ENCODE measurements at regions not wholly inside any gene's neighbourhood (a gene's known extent, or its start where the extent isn't known, plus 50 kb on each side); places are given as distances from the start of the nearest gene placed in this dataset.

- no peak overlapping the region for H3K9ac ChIP-seq (ENCODE audit: low read length)
- no peaks in the 10 kb centered on the region for H3F3A ChIP-seq (ENCODE audit: insufficient read depth, low read length)
- H3K4me2 ChIP-seq (ENCODE audit: low read length): no peak overlapping the region
- TF ChIP-seq CTCF (IDR thresholded peaks at IDR 0.05; ENCODE audit: low read length) (no peak), EZH2 (IDR thresholded peaks at IDR 0.05; ENCODE audit: borderline replicate concordance, low read length) (no peak)
- H3K27ac ChIP-seq (ENCODE audit: low read depth, low read length, poor library complexity, severe bottlenecking): no peak overlapping the region
- H3K9me3 ChIP-seq (ENCODE audit: low read length): no peaks in the 10 kb centered on the region
- H4K20me1 ChIP-seq (ENCODE audit: insufficient read depth, low read length): no peaks in the 10 kb centered on the region
- no peaks in the 10 kb centered on the region for H3K36me3 ChIP-seq (ENCODE audit: insufficient read depth, low read length)
- H3K4me3 ChIP-seq (ENCODE audit: low read depth, low read length, poor library complexity, severe bottlenecking): no peak overlapping the region
- no peaks in the 10 kb centered on the region for H3K79me2 ChIP-seq (ENCODE audit: insufficient read depth, low read length)
- 0 out of 2 replicates have a peak, but pooled peaks cover 5% of the 10 kb centered on the region for H3K27me3 ChIP-seq (ENCODE audit: insufficient read depth, low read length)
- no peaks in the 10 kb centered on the region for H3K4me1 ChIP-seq (ENCODE audit: insufficient read depth, low read length, severe bottlenecking)
- no peaks in the 10 kb centered on the region for H3K9me2 ChIP-seq (ENCODE audit: low read depth, low read length)
- H2AFZ ChIP-seq (ENCODE audit: low read length): no peak overlapping the region
Measured at GRCh38 chr2:38450509-38450908, 73.4 kb upstream of the ATL2 start.

- Histone ChIP-seq H3K27ac (ENCODE audit: low read depth, low read length, poor library complexity, severe bottlenecking) (no peak overlapping the region), H3K79me2 (ENCODE audit: insufficient read depth, low read length) (no peaks in the 10 kb centered on the region), H3K4me1 (ENCODE audit: insufficient read depth, low read length, severe bottlenecking) (no peaks in the 10 kb centered on the region)
Measured at GRCh38 chr2:38448692-38449410, 71.8 kb upstream of the ATL2 start.

GRCh38 chr2:38446906-38447561 is 70.0 kb upstream of the ATL2 start:
- Histone ChIP-seq H3K4me3 (ENCODE audit: low read depth, low read length, poor library complexity, severe bottlenecking) (no peak overlapping the region), H3K4me2 (ENCODE audit: low read length) (no peak overlapping the region), H2AFZ (ENCODE audit: low read length) (no peak overlapping the region), H4K20me1 (ENCODE audit: insufficient read depth, low read length) (no peaks in the 10 kb centered on the region), H3K4me1 (ENCODE audit: insufficient read depth, low read length, severe bottlenecking) (no peaks in the 10 kb centered on the region), H3K79me2 (ENCODE audit: insufficient read depth, low read length) (no peaks in the 10 kb centered on the region), H3K27me3 (ENCODE audit: insufficient read depth, low read length) (no peaks in the 10 kb centered on the region; the same call in 1 of the 2 replicates), H3K9ac (ENCODE audit: low read length) (no peak overlapping the region), H3F3A (ENCODE audit: insufficient read depth, low read length) (no peaks in the 10 kb centered on the region), H3K36me3 (ENCODE audit: insufficient read depth, low read length) (no peaks in the 10 kb centered on the region), H3K9me3 (ENCODE audit: low read length) (no peaks in the 10 kb centered on the region), H3K27ac (ENCODE audit: low read depth, low read length, poor library complexity, severe bottlenecking) (no peak overlapping the region), H3K9me2 (ENCODE audit: low read depth, low read length) (no peaks in the 10 kb centered on the region)
- no peak for TF ChIP-seq EZH2 (IDR thresholded peaks at IDR 0.05; ENCODE audit: borderline replicate concordance, low read length)
- no peak for TF ChIP-seq CTCF (IDR thresholded peaks at IDR 0.05; ENCODE audit: low read length)

More at GRCh38 chr2:38448692-38449410, 71.8 kb upstream of the ATL2 start:
- Histone ChIP-seq H3K27me3 (ENCODE audit: insufficient read depth, low read length) (no peaks in the 10 kb centered on the region), H4K20me1 (ENCODE audit: insufficient read depth, low read length) (no peaks in the 10 kb centered on the region), H3K4me2 (ENCODE audit: low read length) (no peak overlapping the region), H3K4me3 (ENCODE audit: low read depth, low read length, poor library complexity, severe bottlenecking) (no peak overlapping the region), H3K9me3 (ENCODE audit: low read length) (no peaks in the 10 kb centered on the region), H2AFZ (ENCODE audit: low read length) (no peak overlapping the region), H3K9me2 (ENCODE audit: low read depth, low read length) (no peaks in the 10 kb centered on the region), H3K9ac (ENCODE audit: low read length) (no peak overlapping the region), H3F3A (ENCODE audit: insufficient read depth, low read length) (no peaks in the 10 kb centered on the region), H3K36me3 (ENCODE audit: insufficient read depth, low read length) (no peaks in the 10 kb centered on the region)
- TF ChIP-seq CTCF (IDR thresholded peaks at IDR 0.05; ENCODE audit: low read length): no peak; the same call in 1 of the 2 replicates
- TF ChIP-seq EZH2 (IDR thresholded peaks at IDR 0.05; ENCODE audit: borderline replicate concordance, low read length): no peak

Data from OCI-LY1 (cell line).